OCI-LY3 (cell line): ENCODE measurements at regions not wholly inside any gene's neighbourhood (a gene's known extent, or its start where the extent isn't known, plus 50 kb on each side); places are given as distances from the start of the nearest gene placed in this dataset.

Source experiments
- H2AFZ ChIP-seq: fragments of 200-600, 300-600 bp; shearing (Covaris generic); 2 replicates; pipeline ENCODE4 v1.6.0; 2014; ENCODE audit warnings: antibody characterized with exemption, low read depth, low read length
- H3K27ac ChIP-seq: fragments of 200-600, 300-600 bp; sonication (generic); 2 replicates; pipeline ENCODE4 v1.5.1; 2014; ENCODE audit warnings: mild to moderate bottlenecking, low read length, moderate library complexity, mixed read lengths
- H3K27me3 ChIP-seq: fragments of 200-600, 300-600 bp; sonication (generic); 2 replicates; pipeline ENCODE4 v1.6.1; 2014; ENCODE audit warnings: low read depth, low read length, mixed read lengths
- H3K36me3 ChIP-seq: fragments of 200-600, 300-600 bp; sonication (generic); replicated peaks from 2 replicates; pipeline ENCODE3; 2014; ENCODE audit warnings: low read depth, low read length, mixed read lengths
- H3K4me1 ChIP-seq: fragments of 300-600, 200-600 bp; sonication (generic); 2 replicates; pipeline ENCODE4 v1.6.1; 2014; ENCODE audit warnings: low read length, mixed read lengths
- H3K4me2 ChIP-seq: fragments of 200-600, 300-600 bp; sonication (generic); 2 replicates; pipeline ENCODE4 v1.6.1; 2014; ENCODE audit warnings: low read length, mixed read lengths
- H3K4me3 ChIP-seq: fragments of 300-600, 200-600 bp; sonication (generic); 2 replicates; pipeline ENCODE4 v1.5.1; 2014; ENCODE audit warnings: antibody characterized with exemption, mild to moderate bottlenecking, low read length, moderate library complexity
- H3K79me2 ChIP-seq: fragments of 300-600, 200-600 bp; shearing (Covaris generic); 2 replicates; pipeline ENCODE4 v1.6.1; 2014; ENCODE audit warnings: mild to moderate bottlenecking, low read length, mixed read lengths
- H3K9ac ChIP-seq: fragments of 300-600, 200-600 bp; shearing (Covaris generic); 2 replicates; pipeline ENCODE4 v1.6.0; 2014; ENCODE audit warnings: mild to moderate bottlenecking, low read length, moderate library complexity
- H3K9me3 ChIP-seq: fragments of 200-600, 300-600 bp; shearing (Covaris generic); 2 replicates; pipeline ENCODE4 v1.6.1; 2014; ENCODE audit warnings: low read length, mixed read lengths; ENCODE audit not compliant: insufficient read depth
- H4K20me1 ChIP-seq: fragments of 200-600, 300-600 bp; sonication (generic); 2 replicates; pipeline ENCODE4 v1.6.1; 2016; ENCODE audit warnings: low read length, mixed read lengths; ENCODE audit not compliant: insufficient read depth
- EZH2phosphoT487 ChIP-seq: fragments of 200-600 bp; shearing (Covaris generic); IDR thresholded peaks from 2 replicates; pipeline ENCODE4 v1.6.1; 2018; ENCODE audit warnings: antibody characterized with exemption, mixed run types, low read depth
- TF ChIP-seq, protein P1 (sequence below): fragments of 200-600, 300-600 bp; sonication (generic); IDR thresholded peaks from 2 replicates; pipeline ENCODE4 v1.5.1; 2014; ENCODE audit warnings: antibody characterized with exemption, low read length, low read depth

DNA sequence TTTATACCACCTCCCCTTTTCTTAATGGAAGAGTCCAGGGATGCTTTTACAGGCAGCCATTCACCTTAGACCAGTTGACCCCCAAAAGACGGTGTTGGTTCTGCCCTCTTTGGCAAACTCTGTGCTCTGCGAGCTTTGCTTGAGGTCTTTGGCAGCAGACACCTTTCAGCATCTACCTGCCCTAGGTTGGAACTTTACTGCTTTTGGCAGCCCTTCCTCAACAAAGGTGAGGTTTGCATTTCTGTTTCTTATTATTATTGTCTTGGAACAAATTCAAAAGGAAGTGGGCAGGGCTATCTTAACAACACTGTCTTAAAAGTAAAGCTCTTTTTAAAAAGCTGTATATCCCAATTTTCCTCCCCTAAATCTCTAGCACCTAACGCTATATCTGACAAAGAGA, 136.4 kb upstream of the SLC14A2 start:
- Histone ChIP-seq H3K4me1 (no peaks in the 10 kb centered on the region), H3K27me3 (no peaks in the 10 kb centered on the region), H4K20me1 (no peaks in the 10 kb centered on the region), H3K4me2 (no peak overlapping the region), H3K27ac (no peak overlapping the region), H3K36me3 (no peaks in the 10 kb centered on the region), H3K9me3 (no peaks in the 10 kb centered on the region), H3K4me3 (no peak overlapping the region), H2AFZ (no peak overlapping the region), H3K79me2 (no peaks in the 10 kb centered on the region), H3K9ac (no peak overlapping the region)
- TF ChIP-seq, protein P1, sequence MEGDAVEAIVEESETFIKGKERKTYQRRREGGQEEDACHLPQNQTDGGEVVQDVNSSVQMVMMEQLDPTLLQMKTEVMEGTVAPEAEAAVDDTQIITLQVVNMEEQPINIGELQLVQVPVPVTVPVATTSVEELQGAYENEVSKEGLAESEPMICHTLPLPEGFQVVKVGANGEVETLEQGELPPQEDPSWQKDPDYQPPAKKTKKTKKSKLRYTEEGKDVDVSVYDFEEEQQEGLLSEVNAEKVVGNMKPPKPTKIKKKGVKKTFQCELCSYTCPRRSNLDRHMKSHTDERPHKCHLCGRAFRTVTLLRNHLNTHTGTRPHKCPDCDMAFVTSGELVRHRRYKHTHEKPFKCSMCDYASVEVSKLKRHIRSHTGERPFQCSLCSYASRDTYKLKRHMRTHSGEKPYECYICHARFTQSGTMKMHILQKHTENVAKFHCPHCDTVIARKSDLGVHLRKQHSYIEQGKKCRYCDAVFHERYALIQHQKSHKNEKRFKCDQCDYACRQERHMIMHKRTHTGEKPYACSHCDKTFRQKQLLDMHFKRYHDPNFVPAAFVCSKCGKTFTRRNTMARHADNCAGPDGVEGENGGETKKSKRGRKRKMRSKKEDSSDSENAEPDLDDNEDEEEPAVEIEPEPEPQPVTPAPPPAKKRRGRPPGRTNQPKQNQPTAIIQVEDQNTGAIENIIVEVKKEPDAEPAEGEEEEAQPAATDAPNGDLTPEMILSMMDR = no peak
- no peak for TF ChIP-seq EZH2phosphoT487

GRCh38 chr18:45480219-45481015, 134.9 kb upstream of the SLC14A2 start:
- no peaks in the 10 kb centered on the region for H3K4me1 ChIP-seq
- TF ChIP-seq, protein P1 = no peak
- TF ChIP-seq EZH2phosphoT487 = no peak

DNA sequence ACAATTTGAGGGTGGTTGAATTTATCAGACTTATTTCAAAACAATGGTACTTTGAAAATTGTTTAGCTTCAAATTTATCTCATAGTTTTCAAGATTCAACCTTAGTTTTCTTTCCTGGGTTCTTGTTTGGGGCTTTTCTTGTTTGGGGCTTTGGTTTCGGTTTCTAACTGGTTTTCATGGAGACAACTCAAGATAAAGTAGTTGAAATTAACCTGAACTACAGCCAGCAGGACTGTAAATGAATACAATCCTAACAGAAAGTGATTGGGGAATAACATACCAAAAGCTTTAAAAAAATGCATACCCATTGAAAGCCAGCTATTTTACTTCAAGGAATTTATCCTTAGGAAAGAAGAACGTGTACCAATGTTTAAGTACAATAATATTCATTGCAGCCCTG, 133.5 kb upstream of the SLC14A2 start:
- H3K79me2 ChIP-seq = no peaks in the 10 kb centered on the region
- no peak overlapping the region for H3K27ac ChIP-seq
- no peak overlapping the region for H3K4me2 ChIP-seq
- no peaks in the 10 kb centered on the region for H4K20me1 ChIP-seq
- no peaks in the 10 kb centered on the region for H3K4me1 ChIP-seq
- H3K36me3 ChIP-seq = no peaks in the 10 kb centered on the region
- no peaks in the 10 kb centered on the region for H3K27me3 ChIP-seq
- no peak overlapping the region for H3K9ac ChIP-seq
- TF ChIP-seq EZH2phosphoT487 = no peak
- TF ChIP-seq, protein P1 = no peak
- H3K9me3 ChIP-seq = no peaks in the 10 kb centered on the region
- H2AFZ ChIP-seq = no peak overlapping the region
- H3K4me3 ChIP-seq = no peak overlapping the region

More at GRCh38 chr18:45480219-45481015, 134.9 kb upstream of the SLC14A2 start:
- H3K9ac ChIP-seq = no peak overlapping the region
- no peaks in the 10 kb centered on the region for H3K9me3 ChIP-seq
- no peak overlapping the region for H2AFZ ChIP-seq
- H3K4me2 ChIP-seq = no peak overlapping the region
- H3K27ac ChIP-seq = no peak overlapping the region
- H3K36me3 ChIP-seq = no peaks in the 10 kb centered on the region
- H3K27me3 ChIP-seq = no peaks in the 10 kb centered on the region
- H4K20me1 ChIP-seq = no peaks in the 10 kb centered on the region
- no peaks in the 10 kb centered on the region for H3K79me2 ChIP-seq
- no peak overlapping the region for H3K4me3 ChIP-seq

GRCh38 chr18:45482286-45482685, 133.0 kb upstream of the SLC14A2 start:
- Histone ChIP-seq H3K4me3 (no peak overlapping the region), H3K9me3 (0 out of 2 replicates have a peak, but pooled peaks cover 2% of the 10 kb centered on the region), H3K27me3 (no peaks in the 10 kb centered on the region), H4K20me1 (no peaks in the 10 kb centered on the region), H3K4me1 (no peaks in the 10 kb centered on the region), H3K9ac (no peak overlapping the region), H3K79me2 (no peaks in the 10 kb centered on the region), H3K27ac (no peak overlapping the region), H3K4me2 (no peak overlapping the region), H3K36me3 (no peaks in the 10 kb centered on the region), H2AFZ (no peak overlapping the region)
- no peak for TF ChIP-seq EZH2phosphoT487
- TF ChIP-seq, protein P1 = no peak
